GM19240 (cell line): ENCODE measurements at regions not wholly inside any gene's neighbourhood (a gene's known extent, or its start where the extent isn't known, plus 50 kb on each side); places are given as distances from the start of the nearest gene placed in this dataset.

Experiments used
- DNase-seq: peaks from one replicate; pipeline ENCODE4 v3.0.0; 2011; ENCODE audit warnings: low spot score; ENCODE audit not compliant: insufficient read length

DNA sequence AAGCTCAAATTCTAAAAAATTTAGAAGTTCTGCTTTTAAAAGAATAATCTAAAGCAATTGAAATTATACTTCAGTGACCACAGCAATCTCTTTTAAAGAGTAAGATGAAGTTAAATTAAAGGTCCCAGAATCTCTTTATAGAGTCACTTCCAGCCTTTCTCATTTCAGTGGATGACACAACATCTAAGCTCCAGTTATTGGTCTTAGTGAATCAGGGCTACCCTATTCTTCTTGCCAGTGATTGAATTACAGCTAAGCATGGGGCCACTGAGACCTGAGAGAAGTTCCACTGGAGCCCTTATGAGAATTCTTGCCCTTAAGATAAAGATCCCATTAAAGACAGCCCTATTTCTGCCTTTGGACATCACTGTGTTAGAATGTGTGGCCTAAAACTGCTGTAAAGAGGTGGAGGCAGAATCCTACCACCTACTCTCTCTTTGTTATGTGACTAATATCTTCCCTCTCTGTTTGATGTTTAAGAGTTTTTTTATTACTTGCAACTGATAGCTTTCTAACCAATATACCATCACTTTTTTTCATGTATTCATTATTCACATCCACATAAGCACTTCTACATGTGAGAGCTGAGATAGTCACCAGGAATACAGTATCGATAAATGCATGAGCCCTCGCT is 128.6 kb downstream of the UNC5CL start:
- DNase-seq: no peak

DNA sequence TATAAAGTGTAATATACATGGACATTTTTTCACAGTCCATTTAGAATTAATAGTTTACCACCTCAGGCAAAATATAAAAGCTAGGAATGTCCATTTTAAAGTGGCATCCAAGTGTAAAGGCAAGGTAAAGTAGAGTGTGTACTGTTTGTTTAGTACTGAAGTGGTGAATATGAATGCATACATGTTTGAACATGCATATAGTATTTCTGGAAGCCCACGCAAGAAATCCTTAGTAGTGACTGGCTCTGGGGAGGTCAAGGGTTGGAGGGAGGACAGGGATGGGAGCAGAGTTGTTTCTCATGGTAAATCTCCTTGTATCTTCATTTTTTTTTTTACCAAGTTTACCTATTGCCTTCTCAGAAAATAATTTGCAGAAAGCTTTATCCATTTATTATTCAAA is 129.2 kb downstream of the UNC5CL start:
- DNase-seq: no peak

DNA sequence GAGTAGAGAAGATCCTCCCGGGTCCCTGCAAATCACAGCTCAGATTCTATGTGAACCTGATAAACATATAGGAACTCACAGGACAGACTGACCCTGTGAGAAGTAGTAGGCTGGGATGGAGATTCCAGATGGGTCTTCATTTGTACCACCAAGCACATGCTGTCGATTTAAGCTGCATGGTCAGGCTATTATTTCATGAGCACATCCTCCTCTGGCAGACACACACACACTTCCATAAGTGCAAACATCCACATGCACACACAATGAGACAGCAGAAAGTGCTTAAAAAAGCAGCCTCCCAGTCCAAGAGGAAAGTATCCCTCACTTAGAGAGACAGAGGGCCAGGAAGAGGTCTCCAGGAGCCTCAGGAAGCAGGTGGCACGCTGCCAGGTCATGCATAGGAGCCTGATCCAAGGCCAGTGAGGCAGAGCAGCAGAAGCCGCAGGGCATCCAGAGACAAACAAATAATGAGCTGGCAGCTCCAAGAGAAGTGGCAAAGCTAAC is 131.8 kb downstream of the UNC5CL start:
- DNase-seq: no peak

DNA sequence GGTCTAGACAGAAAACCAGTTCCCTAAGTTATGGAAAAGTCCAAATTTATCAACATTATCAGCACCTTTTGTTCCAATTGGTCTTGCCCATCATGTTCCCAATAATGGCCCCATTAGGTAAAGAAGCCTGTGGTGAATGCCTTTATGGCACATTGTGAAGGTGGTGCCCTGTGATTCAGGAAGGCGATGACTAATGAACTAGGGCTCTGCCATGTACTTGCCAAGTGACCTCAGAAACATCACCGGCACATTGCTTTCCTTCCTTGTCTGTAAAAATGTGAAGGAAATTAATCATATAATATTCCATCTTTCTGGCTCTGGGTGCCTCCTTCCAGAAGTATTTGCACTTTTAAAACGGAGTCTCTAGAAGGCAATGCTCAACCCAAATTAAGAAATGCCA is 132.3 kb downstream of the UNC5CL start:
- no peak for DNase-seq

DNA sequence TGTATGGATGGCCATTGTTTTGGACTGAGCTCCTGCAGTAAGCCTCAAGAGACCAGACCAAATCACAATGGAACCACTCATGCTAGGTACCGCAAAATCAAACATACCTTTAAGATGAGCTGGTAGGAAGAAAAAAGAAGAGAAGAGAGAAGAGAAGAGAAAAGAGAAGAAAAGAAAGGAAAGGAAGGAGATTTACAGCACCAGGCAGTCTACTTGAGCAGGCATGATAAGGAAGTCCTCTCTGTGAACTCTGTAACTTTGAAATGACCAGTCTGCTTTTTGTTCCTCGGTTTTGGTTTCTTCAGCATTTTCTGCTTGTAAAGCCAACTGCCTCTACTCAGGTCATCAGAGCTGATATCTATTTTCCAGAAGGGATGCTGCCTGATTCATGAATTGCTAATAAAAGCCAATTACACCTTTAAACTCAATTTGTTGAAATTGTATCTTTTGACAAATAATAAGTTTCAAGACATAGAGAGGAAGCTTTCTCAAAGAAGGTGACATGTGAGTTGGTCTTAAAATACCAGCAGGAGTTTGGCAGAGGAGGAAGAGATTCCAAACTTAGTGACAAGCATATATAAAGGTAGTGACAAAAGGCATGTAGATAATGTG is 134.3 kb downstream of the UNC5CL start:
- no peak for DNase-seq

DNA sequence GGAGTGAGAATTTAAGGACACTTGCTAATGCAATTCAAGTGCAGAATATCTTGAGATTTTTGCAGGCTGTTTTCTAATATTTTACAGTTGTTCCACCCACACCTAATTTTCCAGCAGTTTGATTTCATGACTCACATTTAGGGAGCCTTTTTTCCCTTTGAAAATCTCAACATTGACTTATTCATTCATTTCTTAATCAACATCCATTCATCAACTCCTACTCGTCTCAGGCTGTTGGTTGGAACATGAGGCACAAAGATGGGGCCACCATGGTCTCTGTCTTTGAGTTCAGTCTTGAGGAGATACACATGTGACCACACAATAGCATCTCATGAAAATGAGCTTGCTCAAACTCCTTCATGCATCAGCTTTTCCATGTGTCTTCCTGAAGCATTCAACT is 135.6 kb downstream of the UNC5CL start:
- no peak for DNase-seq

DNA sequence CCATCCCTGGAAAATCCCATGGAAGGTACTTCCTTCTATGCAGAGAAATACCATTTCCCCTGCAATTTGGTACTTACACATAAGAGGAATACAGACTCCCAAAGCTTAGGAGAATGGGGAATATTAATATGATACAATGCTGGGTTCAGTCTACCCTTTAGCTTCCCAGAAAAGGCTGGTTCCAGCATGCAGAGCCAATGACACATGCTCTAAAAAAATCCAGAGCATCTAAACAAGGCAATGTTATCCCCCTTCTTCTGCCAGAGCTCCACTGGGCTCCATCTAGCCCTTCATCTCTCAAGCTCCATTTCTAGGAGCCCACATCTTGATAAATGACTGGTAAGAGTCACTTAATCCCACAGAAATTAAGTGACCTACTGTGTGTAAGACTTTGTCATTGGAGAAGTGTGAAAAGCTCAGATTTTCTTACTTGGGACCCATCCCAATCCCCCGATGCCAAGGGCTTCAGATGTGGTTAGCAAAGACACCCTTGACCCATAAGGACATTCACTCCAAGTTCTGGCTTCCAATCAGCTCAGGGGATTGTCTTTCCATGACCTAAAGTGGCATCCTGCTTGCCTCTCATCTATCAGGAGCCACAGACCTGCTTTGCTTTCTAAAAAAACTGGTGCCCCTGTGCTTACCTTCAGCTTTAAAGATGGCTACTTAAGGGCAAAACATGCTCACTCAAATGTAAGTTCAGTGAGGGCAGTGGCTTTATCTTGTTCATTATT is 137.5 kb downstream of the UNC5CL start:
- no peak for DNase-seq

DNA sequence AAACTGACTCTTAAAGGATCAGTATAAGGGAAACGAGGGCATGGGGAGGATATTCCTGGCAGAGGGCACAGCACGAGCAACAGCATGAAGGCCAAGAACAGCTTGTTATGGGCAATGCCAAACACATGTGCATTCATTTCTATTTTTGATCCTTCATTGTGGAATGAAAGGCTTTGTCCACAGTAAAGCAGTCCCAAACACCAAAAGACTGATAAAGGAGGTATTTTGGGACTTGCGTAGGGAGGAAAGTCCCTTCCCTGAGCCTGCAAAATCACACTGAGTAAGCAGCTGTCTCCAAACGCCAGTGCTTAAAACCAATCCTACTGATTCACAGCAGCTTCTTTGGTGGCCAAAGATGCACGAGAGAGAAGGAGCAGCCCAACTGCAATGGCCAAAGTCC is 138.2 kb downstream of the UNC5CL start:
- DNase-seq: no peak

DNA sequence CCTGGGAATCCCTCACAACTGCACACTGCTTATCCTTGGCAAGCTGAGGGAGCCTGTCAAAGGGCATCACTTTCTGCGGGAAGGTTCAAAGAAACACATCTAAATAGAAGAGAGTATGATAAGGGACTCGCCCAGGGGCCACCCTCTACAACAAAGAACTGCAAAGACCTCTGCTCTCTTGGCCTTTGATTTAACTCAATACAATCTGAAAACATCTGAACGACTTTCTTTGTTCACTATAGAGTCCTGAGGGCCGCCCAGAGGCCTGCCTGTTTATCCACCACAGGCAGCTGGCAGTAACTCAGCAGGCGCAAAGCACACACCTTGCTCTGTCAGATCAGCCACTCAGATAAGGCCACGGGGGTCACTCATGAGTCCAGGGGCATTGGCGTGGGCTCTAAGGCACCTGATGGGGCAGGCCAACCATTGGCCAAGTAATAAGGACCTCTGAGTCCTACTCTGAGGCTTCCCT is 139.3 kb downstream of the UNC5CL start:
- DNase-seq: no peak

DNA sequence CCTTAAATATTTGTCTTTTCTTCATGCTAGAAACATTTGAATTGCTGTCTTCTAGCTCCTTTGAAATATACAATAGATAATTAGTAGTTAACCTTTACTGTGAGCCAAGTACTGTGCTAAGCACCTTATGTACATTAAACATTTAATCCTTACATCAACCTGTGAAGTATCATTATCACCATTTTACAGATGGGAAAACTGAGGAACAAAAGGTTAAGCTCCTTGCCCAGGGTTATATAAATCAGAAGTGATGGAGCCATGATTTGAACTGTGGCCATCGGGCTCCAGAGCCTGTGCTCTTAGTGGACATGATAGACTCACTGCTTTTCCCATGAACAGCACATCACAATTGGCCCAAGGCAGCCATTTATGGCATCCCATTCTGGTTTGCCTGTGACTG is 140.9 kb downstream of the UNC5CL start:
- no peak for DNase-seq

DNA sequence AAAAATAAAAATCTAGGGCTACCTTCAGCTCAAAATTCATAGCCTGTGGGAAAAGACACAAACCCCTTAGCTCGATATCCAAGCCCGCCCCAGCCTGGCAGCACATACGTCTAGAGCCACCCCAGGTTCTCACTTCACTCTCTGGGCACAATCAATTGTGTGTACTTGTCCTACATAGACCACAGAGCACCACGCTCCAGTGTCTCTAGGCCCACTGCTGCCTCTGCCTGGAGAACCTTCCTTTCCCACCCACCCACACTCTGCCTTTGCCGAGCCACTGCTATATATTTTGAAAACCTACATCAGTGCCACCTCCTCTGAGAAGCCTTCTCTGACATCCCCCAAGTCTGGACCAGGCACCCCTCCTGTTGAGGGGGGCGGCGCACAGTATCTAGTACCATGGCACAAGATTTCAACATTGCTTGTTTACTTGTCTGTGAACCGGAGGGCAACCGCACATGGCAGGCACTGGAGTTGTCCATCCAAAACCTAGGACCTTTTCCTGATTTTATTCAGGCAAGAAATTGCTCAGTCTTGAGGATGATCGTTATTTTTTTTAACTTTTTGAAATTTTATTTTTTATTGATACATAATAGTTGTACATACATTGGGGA is 141.5 kb downstream of the UNC5CL start:
- DNase-seq: no peak

DNA sequence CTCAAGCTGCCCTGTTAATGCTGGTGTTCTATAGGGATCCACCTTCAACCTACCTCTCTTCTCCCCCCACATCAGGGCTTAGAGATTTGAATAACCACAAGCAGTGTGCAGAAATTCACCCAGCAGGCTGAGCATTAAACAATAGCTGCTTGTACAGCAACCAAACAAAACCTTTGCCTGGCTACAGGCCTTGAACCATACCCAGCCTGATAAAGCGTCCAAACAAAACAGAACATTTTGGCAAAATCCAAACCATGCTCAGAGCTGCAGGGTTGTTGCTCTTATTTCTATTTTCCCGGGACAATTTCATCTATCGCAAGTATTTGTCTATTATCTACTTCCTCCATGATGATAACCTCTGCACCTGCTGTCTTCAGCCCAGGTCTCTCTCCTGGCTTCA is 142.3 kb downstream of the UNC5CL start:
- no peak for DNase-seq

DNA sequence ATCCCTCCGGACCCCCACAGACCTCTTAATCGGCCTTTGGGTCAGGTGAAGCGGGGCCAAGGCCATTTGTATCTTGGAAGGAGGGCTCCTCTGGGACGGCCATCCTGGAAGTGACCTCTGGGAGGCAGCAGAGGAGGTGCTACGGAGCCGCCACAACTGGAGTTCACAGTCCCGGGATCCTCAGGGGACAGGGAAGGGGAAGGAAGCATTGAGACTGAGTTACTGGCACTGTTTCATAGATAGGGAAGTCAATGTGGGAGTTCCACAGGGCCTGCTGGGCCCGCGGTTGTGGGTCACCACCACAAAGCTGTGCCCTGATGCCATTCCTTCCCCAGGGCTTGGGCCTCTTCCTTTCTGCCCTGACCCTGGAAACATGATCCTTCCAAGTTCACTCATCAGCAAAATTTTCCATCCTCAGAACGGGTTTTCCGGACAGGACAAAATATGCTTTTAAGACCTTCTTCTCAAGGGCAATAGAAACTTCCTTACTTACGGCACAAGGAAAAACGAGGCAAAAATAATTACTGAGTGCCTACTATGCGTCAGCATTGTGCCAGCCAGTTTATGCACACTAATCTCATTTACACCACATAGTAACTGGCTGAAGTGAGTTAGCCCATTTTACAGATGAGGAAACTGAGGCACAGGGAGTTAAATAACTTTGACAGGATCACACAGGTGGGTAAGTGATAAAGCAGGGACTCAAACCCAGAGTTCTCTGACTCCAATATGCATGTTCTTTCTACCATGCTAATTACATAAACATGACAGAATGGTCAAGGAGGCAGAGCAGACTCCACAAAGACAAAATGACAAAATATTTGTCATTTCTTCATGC is 143.8 kb downstream of the UNC5CL start:
- no peak for DNase-seq

DNA sequence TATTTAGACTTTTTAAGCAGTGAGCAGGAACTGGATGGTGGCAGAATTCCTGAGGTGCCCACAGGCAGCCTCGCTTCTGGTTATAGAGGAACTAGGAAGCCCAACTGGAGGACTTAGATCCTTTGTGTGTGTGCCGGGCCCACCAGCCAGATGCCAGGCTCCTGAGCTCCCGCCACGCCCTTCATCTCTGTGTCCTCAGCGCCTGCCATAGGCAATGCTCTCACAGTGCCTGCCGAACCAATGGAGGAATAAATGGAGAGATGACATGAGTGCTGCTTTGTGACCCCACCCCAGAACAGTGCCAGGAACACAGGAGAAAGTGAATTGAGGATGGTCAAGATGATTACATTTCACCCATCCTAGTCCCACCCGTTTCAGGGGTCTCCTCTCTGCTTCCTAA is 146.0 kb downstream of the UNC5CL start:
- no peak for DNase-seq

DNA sequence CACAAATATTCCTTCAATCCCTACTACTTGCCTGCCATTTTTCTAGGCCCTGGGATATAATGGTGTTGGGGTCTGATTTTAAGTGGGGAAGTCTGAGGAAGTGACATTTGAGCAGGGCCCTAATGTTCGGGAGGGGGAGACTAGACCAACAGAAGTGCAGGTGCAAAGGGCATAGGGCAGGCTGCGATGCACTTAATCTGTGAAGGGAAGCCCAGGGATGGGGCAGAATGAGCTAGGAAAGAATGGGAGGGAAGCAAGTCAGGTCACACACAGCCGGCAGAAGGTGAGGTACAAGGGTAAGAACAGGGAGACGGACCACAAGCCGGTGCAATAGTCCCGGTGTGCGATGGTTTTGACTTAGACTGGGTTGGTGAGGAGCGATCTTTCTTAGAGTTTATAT is 146.8 kb downstream of the UNC5CL start:
- no peak for DNase-seq

DNA sequence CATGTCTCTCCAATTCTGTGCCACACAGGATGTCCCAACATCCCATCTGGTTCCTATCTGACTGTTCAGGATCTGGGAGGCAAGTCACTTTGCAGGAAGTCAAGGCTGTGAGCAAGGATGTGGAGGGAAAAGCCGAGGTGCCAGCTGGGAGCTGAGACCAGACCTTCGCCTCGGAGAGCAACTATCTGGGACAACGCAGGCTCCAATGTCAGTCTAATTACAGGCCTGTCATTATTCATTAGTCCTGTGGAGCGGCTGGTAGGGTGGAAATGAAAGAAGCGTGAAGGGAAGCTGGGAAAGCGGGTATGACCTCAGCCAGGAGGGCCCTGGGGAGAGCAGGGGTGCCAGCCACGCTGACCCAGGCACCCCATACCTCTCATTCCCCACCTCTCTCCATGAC is 147.3 kb downstream of the UNC5CL start:
- no peak for DNase-seq

DNA sequence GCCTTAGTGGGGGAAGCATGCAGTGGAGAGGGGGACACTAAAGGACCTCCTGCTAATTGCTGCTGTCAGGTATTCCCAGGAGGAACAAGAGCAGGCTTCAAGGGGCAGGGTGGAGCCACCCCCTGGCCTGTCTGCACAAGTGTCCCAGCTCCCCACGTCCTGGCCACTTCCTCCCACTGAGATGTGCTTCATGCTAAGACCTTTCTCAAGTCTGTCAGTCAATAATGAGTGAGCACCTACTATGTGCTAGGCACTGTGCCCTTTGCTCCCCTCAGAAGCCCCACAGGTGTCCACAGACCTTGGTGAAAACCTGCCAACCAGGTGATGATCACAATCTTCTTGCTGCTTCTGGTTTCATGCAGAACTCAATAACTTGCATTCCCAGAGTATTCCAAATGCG is 147.9 kb downstream of the UNC5CL start:
- DNase-seq: no peak

DNA sequence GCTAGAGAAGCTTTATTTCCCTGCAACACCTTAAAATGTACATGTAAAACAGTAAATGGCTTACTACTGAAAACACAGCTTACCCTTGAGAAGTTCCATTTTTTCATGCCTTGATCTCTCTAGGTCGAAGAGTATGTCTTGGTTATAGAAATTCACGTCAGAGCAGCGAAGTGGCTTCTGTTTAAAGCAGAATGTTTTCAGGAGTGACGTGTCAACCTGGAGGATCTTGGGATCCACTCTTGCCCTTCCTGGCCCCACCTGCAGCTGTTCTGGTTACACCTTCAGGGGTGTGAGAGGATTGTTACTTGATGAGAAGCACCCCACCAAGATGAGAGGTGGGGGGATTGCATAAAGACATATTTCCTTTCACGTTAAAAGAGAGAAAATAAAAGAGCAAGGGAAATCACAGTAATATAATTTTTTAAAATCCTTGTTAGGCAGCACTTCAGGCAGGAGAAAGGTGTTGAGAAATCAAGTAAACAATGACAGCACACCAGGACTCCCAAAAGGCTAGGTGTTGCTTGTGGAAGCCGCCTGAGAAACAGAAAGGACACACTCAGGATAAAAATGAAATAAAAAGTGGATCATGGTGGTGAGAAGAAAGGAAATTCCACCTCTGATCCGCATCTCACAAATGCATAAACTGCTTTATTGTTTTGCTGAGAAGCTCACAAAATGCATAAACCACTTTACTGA is 149.7 kb downstream of the UNC5CL start:
- DNase-seq: no peak

DNA sequence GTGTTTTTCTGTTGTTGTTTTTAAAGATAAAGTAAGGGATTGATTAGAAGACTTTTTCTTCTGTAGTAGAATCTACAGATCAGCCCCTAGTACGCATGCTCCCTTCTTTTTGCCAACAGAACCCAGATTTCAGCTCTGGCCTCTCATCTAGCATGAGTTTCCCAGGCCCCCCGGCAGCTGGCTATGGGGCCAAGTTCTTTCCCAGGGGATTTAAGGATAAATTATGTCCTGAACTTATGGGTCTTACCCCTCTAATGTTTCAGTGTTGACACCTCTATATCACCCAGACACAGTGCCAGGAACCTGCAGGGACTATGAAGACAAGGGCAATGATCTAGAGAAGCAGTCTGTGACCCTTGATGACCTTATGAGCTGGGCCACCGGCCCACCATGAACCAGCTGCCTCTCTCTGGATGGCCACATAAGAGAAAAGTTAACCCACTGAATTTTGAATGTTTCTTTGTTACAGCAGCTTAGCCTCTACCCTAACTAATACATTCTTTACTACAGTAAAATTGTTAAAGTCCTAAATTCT is 150.5 kb downstream of the UNC5CL start:
- no peak for DNase-seq

DNA sequence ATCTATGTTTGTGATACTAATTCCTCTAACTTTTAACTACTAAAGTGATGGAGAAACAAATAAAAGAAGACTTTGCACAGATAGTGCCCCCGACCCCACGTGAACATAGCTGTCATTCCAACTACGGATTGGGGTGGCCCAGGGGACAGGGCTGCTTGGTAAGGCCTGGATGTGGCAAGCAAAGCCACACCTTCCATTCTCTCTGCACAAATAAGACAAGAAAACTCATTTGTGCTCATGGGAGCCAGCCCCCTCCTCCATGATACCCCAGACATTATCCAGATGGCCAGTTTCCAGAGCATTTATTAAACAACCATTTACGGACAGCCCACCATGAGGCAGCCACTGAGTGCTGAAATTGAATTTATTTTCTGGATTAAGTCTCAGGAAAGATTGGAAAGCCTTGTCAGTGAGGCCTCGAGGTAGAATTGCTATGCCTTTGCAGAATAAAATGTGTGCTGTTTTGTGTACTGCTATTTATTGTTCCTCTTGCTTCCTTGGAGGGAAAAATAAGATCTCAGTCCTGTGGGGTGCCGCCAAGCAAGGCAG is 151.2 kb downstream of the UNC5CL start:
- no peak for DNase-seq
